ENCODE measurements at regions not wholly inside any gene's neighbourhood (a gene's known extent, or its start where the extent isn't known, plus 50 kb on each side); places are given as distances from the start of the nearest gene placed in this dataset.

DNA sequence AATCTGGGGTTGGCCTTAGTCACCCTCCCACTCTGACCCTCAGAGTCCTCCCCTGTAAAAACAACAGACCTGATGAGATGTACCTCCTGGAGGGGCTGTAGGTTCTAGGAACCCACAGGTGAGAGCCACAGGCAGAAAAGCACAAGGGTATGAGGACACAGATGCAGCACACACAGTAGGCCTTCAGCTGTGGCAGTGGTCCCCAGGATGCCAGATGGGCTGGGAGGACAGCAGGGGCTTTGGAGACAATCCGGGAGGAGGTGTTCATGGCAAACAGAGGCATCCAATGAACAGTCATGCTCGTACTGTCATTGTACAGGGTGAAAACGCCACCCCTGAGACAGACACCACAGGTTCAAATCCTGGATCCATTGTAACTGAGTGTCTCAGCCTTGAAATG, 463.1 kb downstream of the MATN1 start:
- H3K4me3 Mint-ChIP-seq = no peak overlapping the region
- H3K36me3 Mint-ChIP-seq = no peaks in the 10 kb centered on the region
- no peaks in the 10 kb centered on the region for H3K4me1 Mint-ChIP-seq
- peaks cover 12% of the 10 kb centered on the region for H3K27me3 Mint-ChIP-seq
- H3K27ac Mint-ChIP-seq = no peak overlapping the region
- no peaks in the 10 kb centered on the region for H3K9me3 Mint-ChIP-seq

DNA sequence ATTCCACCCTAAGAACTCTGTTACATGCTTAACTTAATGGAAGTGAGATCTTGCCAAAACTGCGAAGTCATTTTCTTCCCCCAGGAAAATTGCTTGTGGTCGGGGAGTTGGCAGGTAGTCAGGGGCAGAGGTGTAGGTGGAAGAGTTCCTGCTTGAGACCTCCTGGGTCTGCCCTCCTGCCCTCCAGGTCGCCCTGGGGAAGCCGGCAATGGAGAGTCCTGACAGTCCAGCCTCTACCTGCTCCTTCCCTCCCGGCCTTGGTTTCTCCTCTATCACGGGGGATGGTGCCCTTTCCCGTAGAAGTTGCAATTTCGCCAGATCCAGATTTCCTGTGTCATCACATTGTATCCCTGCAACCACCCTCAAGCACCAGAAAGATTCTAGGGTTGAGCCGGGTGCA, 463.8 kb downstream of the MATN1 start:
- no peak overlapping the region for H3K27ac Mint-ChIP-seq

GRCh38 chr1:30258876-30259275, 464.5 kb downstream of the MATN1 start:
- H3K36me3 Mint-ChIP-seq = no peaks in the 10 kb centered on the region
- no peak overlapping the region for H3K4me3 Mint-ChIP-seq
- H3K9me3 Mint-ChIP-seq = no peaks in the 10 kb centered on the region
- H3K27me3 Mint-ChIP-seq = peaks cover 12% of the 10 kb centered on the region
- no peaks in the 10 kb centered on the region for H3K4me1 Mint-ChIP-seq
- H3K27ac Mint-ChIP-seq = no peak overlapping the region

More for the DNA sequence above, 463.8 kb downstream of the MATN1 start:
- Mint-ChIP-seq H3K9me3 (no peaks in the 10 kb centered on the region), H3K4me1 (no peaks in the 10 kb centered on the region), H3K36me3 (no peaks in the 10 kb centered on the region), H3K4me3 (no peak overlapping the region), H3K27me3 (peaks cover 12% of the 10 kb centered on the region)

DNA sequence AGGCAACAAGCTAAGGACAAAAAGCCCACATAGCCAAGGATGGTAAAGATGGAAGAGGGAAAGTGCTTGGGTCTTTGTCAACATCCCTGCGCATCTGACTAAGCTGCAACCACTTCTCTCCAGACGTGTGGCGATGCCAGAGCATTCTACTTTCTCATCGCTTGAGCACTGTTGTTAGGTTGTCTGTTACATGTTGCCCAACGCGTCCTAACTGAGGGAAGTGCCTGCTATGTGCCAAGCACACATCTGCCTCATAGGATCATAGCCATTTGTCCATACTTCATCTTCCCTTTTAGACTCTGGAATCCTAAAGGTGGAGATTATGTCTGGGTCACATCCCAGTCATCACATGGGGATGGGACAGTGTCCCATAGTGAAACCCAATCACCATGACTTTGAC, 464.9 kb downstream of the MATN1 start:
- Mint-ChIP-seq H3K36me3 (no peaks in the 10 kb centered on the region), H3K27me3 (peaks cover 15% of the 10 kb centered on the region), H3K4me1 (no peaks in the 10 kb centered on the region), H3K4me3 (no peak overlapping the region), H3K27ac (no peak overlapping the region), H3K9me3 (no peaks in the 10 kb centered on the region)

DNA sequence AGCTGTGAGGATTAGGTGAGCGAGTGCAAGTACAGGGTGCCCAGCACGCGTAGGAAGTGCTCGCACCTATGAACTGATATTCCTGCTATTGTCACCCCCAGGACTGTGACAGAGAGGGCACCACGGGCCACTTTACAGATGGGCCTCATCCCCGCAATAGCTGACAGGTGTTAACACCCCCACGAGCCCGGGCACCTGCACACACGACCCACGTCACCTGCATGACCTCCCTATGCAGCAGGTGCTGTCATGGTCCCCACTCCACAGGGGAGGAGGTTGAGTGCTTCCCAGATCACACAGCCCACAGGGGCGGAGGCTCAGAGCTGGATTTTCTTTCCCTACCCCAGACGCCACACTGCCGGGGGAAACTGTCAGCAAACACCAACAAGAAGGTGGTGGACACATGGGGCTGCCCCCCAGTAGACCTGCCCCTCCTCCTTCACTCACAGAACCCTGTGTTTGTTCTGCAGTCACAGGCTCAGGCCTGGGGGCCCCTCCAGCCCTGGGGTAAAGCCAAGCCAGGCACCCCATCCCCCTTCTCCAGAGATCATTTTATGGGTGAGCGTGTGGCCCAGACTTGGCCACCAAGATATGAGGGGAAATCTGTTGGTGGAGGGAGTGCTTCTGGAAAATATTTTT, 465.5 kb downstream of the MATN1 start:
- no peaks in the 10 kb centered on the region for H3K4me1 Mint-ChIP-seq
- no peak overlapping the region for H3K4me3 Mint-ChIP-seq
- H3K27ac Mint-ChIP-seq = no peak overlapping the region
- no peaks in the 10 kb centered on the region for H3K9me3 Mint-ChIP-seq
- peaks cover 17% of the 10 kb centered on the region for H3K27me3 Mint-ChIP-seq
- H3K36me3 Mint-ChIP-seq = no peaks in the 10 kb centered on the region

DNA sequence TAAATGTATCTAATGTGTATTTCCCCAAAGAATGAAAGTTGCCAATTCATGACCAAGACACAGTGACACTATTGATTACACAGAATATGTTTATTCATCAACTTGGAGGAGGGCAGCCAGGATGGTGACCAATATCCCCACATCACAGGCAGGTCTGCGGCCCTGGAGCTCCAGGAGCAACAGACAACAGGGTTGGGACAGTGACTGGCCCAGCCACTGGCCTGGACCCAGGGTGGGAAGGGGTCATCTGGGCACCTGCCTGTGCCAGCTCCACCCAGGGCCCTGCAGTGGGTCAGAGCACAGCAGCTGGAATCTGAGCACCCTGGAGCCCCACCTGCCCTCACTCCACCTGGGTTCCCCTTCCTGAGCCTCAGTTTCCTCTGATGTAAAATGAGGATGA, 466.1 kb downstream of the MATN1 start:
- Mint-ChIP-seq H3K4me3 (no peak overlapping the region), H3K36me3 (no peaks in the 10 kb centered on the region), H3K27me3 (peaks cover 15% of the 10 kb centered on the region), H3K9me3 (no peaks in the 10 kb centered on the region), H3K27ac (no peak overlapping the region), H3K4me1 (no peaks in the 10 kb centered on the region)

- Mint-ChIP-seq H3K4me1 (no peaks in the 10 kb centered on the region), H3K27me3 (peaks cover 18% of the 10 kb centered on the region), H3K9me3 (no peaks in the 10 kb centered on the region), H3K36me3 (no peaks in the 10 kb centered on the region), H3K27ac (no peak overlapping the region), H3K4me3 (no peak overlapping the region)
These were observed 466.5 kb downstream of the MATN1 start for GRCh38 chr1:30256911-30257310.

- Mint-ChIP-seq H3K4me3 (no peak overlapping the region), H3K36me3 (no peaks in the 10 kb centered on the region), H3K9me3 (no peaks in the 10 kb centered on the region), H3K27ac (no peak overlapping the region), H3K4me1 (no peaks in the 10 kb centered on the region), H3K27me3 (peaks cover 18% of the 10 kb centered on the region)
These were observed 468.2 kb downstream of the MATN1 start for GRCh38 chr1:30255111-30255724.

DNA sequence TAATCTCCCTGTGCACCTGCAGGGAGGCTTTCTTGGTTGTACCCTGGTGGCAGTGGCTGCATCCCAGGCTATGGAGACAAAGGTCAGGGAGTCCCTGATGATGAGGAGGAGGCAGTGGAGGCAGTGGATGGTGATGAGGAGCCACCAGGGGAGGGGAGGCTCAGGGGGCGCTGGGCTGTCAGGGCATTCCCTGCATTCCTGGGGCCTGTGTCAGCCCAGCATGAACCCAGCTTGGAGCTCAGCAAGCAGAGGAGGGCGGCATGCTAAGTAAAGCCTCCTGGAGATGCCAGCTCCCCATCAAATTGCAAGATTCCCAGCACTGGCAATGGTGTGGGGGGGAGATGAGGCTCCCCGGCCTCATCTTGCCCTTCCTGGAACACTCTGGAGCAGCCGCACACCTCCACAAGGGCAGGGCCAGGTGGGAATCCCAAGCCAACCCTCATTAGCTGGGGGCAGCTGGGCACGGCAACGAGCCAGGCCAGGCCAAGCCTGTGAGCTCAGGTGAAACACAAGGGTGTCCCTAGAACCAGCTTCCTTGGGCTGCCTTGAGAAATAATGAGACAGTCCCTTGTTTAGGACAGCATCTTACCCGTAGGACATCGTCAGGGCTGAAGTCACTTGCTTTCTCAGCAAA, 469.5 kb downstream of the MATN1 start:
- H3K9me3 Mint-ChIP-seq = no peaks in the 10 kb centered on the region
- H3K27me3 Mint-ChIP-seq = peaks cover 18% of the 10 kb centered on the region
- H3K4me3 Mint-ChIP-seq = no peak overlapping the region
- no peaks in the 10 kb centered on the region for H3K36me3 Mint-ChIP-seq
- H3K4me1 Mint-ChIP-seq = no peaks in the 10 kb centered on the region
- H3K27ac Mint-ChIP-seq = no peak overlapping the region

DNA sequence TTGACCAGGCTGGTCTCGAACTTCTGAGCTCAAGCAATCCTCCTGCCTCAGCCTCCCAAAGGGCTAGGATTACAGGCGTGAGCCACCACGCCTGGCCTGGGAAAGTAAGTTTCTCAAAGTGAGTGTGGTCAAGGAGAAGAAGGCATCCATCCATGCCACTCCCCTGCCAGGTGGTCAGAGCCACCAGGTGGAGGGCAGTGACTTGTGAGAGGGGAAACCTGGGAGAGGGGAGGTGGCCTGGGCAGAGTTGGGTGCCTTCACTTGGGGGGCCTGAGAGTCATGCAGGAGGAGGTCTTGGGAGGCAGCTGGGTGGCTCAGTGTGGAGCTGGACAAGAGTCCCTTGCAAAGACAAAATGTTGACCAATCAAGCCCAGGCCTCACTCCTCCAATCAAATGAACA, 470.0 kb downstream of the MATN1 start:
- Mint-ChIP-seq H3K27me3 (peaks cover 13% of the 10 kb centered on the region), H3K27ac (no peak overlapping the region), H3K9me3 (no peaks in the 10 kb centered on the region), H3K4me3 (no peak overlapping the region), H3K4me1 (no peaks in the 10 kb centered on the region), H3K36me3 (no peaks in the 10 kb centered on the region)

DNA sequence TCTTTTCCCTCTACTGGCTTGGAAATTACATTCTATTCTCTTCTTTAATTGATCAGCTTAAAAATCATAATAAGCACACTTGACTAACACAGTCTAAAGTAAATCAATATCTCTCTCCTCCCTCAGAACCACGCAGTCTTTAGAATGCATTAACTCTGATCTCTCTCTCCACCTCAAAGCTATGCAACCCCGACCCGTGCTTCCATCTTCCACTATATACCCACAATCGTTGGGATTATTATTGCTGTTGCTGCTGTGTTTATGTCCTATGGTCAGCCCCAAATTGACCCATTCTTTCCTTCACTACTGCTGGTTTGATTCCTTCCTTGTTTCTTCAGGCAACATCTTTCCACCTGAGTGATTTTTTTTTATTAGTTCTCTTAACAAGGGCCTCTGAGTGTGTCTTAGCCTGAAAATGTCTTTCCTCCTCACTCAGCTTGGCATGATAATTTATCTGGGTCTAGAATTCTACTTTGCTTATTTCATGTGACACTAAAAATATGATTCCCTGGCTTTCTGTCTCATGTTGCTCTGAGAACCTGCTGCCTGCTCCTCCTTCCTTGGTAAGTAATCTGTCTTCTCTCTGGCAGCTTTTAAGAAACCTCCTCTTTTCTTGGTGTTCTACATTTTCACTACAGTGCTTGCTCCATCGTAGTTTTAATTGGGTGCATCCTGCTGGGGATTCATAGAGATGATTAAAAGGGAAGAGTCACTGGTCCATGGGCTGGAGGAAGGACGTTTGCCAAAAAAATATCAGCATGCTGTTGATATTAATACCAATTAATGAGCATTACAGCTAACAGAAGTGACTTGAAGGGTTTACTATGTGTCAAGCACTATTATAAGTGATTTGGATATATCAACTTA, 472.2 kb downstream of the MATN1 start:
- Mint-ChIP-seq H3K4me3 (no peak overlapping the region), H3K36me3 (no peaks in the 10 kb centered on the region), H3K27ac (no peak overlapping the region), H3K27me3 (peaks cover 13% of the 10 kb centered on the region), H3K9me3 (no peaks in the 10 kb centered on the region), H3K4me1 (no peaks in the 10 kb centered on the region)

DNA sequence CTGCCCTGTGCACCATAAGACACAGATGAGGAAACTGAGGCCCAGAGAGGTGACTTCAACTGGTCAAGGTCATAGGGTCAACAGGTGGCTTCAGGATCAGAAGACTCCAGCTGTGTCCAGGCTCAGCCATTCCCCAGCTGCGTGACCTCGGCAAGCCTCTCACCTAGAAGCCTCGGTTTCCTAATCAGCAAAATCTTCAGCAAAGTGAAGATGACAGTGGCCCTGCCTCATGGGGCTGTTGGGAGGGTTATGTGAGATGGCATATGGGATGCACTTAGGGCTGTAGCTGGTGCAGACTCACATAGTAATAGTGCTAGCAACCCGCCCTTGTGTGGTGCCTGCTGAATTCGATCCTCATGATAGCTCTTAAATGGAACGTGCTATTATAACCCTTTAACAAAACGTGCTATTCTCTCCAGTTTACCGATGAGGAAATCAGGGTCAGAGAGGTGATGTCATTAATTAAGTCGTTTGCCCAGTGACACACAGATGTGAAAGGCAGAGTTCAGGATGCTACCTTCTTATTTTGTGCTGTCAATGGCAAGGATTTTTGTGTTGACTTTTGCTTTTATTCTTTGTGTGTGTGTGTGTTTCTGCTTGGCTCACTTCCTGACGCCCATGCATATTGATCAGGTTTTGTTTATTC, 472.9 kb downstream of the MATN1 start:
- Mint-ChIP-seq H3K4me3 (no peak overlapping the region), H3K4me1 (no peaks in the 10 kb centered on the region), H3K9me3 (no peaks in the 10 kb centered on the region), H3K27me3 (peaks cover 9% of the 10 kb centered on the region), H3K36me3 (no peaks in the 10 kb centered on the region), H3K27ac (no peak overlapping the region)

- no peaks in the 10 kb centered on the region for H3K4me1 Mint-ChIP-seq
- H3K36me3 Mint-ChIP-seq = no peaks in the 10 kb centered on the region
- H3K4me3 Mint-ChIP-seq = no peak overlapping the region
- H3K27me3 Mint-ChIP-seq = peaks cover 9% of the 10 kb centered on the region
- H3K9me3 Mint-ChIP-seq = no peaks in the 10 kb centered on the region
- no peak overlapping the region for H3K27ac Mint-ChIP-seq
These were observed 473.7 kb downstream of the MATN1 start for GRCh38 chr1:30249446-30250337.

DNA sequence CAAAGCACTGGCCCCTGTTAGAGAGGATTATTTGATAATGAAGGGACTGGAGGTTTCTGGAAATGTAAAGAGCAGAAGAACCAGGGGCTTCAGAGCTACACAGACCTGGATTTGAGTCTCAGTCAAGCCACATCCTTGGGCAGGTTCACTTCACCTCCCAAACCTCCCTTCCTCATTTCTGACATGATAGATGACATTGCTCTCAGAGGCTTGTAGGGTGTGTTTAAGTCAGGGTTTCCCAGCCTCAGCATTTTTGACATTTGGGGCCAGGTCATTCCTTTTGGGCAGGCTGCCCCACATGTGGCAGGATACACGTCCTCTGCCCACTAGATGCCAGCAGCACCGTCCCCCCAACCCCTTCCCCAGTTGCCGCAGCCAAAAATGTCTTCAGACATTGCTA, 474.6 kb downstream of the MATN1 start:
- H3K4me3 Mint-ChIP-seq = no peak overlapping the region
- H3K36me3 Mint-ChIP-seq = no peaks in the 10 kb centered on the region
- no peaks in the 10 kb centered on the region for H3K9me3 Mint-ChIP-seq
- H3K4me1 Mint-ChIP-seq = no peaks in the 10 kb centered on the region
- H3K27ac Mint-ChIP-seq = no peak overlapping the region
- H3K27me3 Mint-ChIP-seq = peaks cover 15% of the 10 kb centered on the region

- peaks cover 11% of the 10 kb centered on the region for H3K27me3 Mint-ChIP-seq
- no peaks in the 10 kb centered on the region for H3K4me1 Mint-ChIP-seq
- no peaks in the 10 kb centered on the region for H3K9me3 Mint-ChIP-seq
- no peak overlapping the region for H3K4me3 Mint-ChIP-seq
- H3K36me3 Mint-ChIP-seq = no peaks in the 10 kb centered on the region
- no peak overlapping the region for H3K27ac Mint-ChIP-seq
These were observed 475.0 kb downstream of the MATN1 start for GRCh38 chr1:30248373-30248772.
